NCI-H524 (cell line): ENCODE measurements at regions not wholly inside any gene's neighbourhood (a gene's known extent, or its start where the extent isn't known, plus 50 kb on each side); places are given as distances from the start of the nearest gene placed in this dataset.

Source experiments
- DNase-seq, 2 experiments: peaks; one replicate each; lab custom pipeline; 2025; lab: John Stamatoyannopoulos, UW

DNA sequence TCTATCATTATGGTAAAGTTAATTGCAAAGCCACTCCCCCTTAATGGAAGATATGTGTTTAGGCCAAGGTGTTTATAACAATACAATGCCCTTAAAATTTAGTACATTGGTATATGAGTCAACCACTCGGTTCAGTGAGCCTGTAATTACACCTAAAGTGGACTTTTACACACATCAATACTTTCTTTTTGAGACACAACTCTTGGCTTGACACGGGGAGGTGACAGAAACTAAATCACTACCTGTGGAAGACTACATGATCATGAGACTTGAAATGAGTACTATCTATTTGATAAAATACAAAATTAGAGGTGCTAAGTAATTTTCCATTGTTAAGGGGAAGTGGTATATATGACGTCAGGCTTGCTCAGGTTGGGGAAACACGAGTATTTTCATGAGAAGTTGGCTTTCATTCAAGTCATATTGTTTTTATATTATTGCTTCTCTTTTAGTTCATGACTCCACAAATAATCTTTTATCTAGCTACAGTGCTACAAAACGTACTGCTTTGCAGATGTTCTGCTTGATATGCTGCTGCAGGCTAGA, 918.3 kb downstream of the ARAP2 start:
- no peak for DNase-seq

DNA sequence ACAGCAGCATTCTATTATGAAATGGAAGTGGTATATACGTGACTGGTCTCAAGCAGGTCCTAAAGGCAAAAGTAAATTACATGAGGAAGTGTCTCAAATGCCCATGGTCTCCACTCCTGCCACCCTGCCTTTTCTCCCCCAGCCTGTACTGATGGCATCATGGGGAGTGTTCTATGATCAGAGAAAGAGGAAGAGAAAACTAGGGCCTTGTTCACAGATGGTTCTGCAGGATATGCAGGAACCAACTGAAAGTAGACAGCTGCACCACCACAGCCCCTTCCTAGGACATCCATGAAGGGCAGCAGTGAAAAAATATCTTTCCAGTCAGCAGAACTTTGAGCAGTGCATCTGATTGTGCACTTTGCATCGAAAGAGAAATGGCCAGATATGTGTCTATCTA, 901.5 kb downstream of the ARAP2 start:
- no peak for DNase-seq

DNA sequence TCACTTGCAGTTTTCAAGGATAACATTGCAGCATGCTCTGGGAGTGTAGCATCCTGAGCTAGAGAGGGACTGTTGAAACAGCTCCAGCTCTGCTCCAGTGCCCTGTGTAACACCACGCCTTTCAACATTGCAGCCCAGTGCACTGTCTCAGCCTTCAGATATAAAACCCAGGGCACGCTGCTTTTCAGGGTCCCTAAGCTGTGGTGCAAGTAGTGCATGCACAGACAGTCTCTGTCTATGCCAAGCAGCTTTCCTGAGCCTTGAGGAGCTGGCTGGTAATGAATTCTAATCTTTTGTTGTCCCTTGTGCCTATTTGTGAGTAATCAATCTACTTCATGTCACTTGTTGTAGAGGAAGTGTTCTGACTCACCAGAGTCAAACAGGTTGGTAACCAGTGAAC, 897.0 kb downstream of the ARAP2 start:
- DNase-seq: no peak

DNA sequence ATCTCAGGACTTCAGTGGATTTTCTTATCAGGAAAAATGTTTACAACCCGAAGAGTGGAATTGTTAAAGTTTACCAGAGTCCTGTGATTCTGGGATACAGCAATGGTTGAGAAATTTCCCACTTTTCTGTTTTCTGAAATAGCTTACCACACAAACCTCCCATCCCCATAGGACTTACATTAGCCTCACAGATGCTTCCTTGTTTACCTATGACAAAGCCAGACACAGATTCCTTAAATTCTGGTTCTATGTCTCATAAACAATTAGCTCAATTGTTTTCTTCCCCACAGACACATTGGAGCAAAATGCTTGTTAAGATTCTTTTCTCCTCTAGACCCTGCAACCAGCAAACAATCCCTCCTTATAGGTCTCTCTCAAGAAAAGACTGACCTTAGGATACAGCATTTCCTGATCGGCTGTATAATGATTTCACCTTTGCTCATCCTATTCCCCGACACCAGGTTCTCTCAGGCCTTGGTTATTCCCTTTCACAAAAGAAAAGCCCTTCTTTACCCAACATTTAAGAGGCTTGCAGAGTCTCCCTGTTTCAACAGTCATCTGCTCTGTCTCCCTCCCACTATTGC, 886.2 kb downstream of the ARAP2 start:
- peak in 1 of 2 experiments; percentile 32 for DNase-seq

DNA sequence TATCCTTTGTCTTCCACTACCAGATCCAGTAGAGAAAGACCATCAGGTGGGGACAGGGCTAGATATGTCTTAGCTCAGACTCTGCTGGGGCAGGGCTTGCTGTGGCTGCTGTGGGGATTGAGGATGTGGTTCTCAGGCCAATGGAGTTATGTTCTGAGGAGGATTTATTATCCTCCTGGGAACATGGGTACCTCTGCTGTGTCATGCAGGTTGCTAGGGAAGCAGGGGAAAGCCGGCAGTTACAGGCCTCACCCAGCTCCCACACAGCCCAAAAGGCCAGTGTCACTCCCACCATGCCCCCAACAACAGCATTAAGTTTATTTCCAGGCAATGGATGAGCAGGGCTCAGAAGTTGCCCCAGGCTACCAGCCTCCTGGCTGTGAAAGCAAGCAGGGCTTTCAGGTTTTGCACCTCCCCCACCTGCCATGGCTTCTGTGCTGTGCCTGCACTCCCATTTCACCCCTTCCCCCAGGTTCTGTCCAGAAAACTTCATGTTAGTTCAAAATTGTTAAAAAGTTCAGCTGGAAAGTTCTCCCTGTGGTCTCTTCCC, 879.9 kb downstream of the ARAP2 start:
- DNase-seq: no peak

DNA sequence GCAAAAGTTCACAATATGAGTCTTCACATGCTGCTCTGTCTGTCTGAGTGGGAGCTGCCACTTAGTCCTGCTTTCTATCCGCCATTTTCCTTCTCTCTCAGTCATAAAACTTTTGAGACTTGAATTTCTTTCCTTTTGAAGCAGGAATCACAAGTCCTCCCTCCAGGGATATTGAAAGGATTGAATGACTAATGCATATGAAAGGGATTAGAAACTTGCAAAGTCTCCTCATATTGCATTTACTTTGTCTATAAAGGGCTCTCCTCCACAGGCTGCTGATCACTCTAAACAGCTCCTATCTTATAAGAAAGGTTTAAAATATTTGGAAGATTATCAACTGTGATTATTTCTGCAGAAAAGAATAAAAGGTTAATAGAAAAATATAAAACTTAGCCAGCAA, 879.1 kb downstream of the ARAP2 start:
- DNase-seq: peak in 1 of 2 experiments; percentile 53

DNA sequence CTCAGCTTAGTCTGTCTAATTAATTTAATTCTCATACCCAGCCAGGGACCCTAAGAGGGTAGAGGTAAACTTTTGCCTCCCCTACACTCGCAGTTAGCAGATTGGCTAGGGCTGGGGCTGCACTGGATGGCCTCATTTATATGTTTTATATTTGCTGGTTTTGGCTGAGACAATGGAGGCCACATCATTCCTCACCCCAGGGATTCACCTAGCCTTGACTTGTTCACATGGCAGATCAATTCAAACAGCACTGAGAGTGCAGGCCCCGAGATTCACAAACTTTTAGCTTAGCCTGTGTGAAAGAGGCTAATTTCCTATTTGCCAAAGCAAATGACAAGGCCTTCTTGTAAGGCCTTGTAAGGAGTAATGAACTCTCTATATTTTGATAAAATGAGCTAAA, 844.4 kb downstream of the ARAP2 start:
- no peak for DNase-seq

DNA sequence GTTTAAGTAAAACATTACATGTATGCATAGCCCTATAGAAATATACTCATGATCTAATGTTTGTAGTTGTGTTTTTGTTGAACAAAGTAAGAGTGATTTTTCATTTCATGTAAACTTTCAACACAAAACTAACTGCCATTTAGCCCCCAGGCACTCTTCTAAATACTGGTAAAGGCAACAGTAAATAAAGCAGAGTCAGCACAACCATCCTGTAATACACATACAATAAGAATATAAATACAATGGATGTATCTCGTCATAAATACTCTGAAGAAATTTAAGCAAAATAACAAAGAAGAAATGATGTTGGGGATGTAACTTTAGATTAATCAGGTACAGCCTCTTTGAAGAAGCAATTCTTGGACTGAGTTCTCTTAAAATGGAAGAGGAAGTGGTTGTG, 821.2 kb downstream of the ARAP2 start:
- DNase-seq: no peak

DNA sequence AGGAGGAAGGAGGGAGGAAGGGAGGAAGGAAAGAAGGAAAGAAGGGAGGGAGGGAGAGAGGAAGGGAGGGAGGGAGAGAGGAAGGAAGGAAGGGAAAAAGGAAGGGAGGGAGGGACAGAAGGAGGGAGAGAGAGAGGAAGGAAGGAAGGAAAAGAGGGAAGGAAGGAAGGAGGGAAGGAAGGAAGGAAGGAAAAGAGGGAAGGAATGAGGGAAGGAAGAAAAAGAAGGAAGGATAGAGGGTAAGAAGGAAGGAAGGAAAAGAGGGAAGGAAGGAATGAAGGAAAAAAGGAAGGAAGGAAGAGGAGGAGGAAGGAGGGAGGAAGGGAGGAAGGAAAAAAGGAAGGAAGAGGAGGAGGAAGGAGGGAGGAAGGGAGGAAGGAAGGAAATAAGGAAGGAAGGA, 796.8 kb downstream of the ARAP2 start:
- DNase-seq: no peak

DNA sequence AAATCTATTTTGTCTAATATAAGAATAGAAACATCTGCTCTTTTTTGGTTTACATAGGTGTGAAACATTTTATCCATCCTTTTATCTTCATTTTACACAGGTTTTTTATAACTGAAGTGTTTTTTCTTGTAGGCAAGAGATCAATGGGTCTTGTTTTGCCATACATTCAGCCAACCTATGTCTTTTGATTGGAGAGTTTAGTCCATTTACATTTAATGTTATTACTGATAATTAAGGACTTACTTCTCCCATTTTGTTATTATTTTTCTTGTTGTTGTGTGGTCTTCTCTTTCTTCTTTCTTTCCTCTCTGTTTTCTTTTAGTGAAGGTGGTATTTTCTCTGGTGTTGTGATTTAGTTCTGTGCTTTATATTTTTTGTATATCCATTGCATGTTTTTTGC, 785.3 kb downstream of the ARAP2 start:
- DNase-seq: no peak

DNA sequence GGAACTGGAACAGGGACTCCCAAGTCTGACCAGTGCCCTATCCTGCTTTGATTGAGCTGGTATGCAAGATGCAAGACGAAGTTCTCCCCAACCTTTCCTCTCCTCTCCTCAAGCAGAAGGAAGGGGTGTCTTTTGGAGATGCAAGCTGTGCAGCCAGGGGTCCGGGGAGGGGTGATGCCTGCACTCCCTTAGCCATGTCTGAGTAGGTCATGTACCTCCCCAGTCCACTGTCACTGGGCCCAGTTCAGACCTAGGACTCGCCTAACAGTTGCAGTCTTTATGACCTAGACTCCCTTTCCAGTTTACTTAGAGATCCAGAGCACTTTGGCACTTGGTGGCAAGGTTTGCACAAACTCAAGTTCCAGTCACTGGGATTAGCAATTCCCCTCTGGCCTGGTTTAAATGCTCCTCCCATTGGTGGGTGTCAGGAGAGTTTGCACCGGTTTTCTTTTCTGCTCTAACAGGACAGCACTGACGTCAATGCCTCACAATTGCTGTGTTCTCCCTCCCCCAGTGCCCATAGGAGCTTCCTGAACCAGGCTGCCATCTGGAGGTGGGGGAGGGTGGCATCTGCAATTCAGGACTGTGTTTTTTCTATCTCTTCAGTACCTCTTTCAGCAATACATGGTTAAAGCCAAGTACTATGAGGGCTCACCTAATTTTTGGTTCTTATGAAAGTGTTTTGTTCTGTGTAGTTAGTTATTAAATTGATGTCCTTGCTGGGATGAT, 782.2 kb downstream of the ARAP2 start:
- peak; percentile 11 to 63 for DNase-seq

DNA sequence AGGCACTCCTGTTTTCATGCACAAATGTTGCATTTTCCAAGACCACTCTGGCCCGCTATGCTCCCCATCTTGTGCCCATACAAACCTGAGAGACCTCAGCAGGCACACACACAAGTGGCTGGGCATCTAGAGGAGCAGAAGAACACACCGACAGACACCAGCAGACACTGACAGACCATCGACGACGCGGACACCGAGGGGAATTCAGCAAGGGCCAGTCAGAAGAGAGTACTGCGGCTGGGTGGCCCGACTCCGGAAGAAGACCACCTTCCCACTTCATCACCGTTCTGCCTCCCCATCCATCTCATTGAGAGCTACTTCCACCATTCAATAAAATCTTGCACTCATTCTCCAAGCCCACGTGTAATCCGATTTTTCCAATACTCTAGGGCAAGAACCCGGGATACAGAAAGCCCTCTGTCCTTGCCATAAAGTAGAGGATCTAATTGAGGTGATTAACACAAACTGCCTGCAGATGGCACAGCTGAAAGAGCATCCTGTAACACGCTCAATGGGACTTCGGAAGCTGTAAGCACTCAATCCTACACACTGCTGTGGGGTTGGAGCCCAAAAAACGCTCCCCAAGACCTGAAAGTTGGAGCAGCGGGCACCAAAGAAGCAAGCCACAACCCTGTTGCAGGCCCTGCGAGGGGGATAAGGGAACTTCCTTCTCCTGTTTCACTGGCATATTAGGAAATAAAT, 780.9 kb downstream of the ARAP2 start:
- peak; percentile 5 to 63 for DNase-seq

DNA sequence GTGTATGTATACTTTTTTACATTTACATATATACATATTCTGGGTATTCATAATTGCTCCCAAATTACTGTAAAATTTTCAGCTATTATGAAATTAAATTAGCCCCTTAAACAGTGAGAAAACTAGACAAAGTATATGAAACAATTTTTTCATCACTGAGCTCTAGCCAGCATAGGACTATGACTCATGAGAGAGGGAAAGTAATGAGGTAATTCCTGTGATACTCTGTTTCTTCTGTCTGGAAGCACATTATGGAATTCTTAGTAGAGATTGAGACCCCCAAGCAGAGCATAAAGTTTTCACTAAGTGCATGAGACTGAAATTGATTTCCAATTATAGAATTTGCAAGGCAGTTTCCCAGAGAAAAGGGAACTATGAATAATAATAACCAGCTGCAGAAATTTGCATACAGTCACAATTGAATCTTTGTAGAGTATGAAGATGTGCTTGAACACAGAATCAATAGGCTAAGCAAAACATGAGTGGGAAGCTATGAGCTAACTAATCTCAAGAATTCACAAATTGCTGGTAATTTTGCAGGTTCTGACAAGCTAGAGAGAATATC, 779.3 kb downstream of the ARAP2 start:
- DNase-seq: no peak

DNA sequence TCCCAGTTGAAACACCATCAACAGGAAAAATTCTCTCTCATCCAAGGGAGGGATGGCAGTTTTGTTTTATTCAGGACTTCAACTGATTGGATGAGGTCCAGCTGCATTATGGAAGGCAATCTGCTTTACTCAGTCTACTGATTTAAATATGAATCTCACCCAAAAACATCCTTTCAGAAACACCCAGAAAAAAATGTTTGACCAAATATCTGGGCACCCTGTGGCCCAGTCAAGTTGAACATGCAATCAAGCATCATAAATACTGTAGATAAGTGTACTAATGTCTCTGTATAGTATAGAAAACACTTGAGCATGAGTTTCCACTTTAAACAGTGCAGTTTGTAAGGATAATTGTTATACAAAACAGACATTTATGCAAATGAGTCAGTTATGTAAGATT, 753.2 kb downstream of the ARAP2 start:
- DNase-seq: no peak

DNA sequence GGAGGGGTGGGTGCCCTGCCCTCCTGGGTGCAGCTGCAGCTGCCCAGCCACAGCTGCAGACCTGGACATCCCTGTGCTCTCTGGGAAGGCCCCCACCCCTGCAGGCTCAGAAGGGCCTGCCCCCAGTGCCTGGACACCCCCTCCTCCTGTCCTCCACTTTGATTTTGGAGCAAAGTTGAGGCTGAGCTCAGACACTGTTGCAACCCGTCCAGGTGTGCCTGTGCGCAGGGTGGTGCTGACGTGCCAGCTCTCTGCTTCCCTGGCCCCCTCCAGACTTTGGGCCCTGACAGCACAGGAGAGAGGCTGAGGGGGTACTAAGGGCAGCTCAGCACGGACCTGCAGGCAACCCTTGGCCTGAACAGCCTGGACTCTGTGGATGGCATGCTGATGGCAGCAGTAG, 750.3 kb downstream of the ARAP2 start:
- no peak for DNase-seq

DNA sequence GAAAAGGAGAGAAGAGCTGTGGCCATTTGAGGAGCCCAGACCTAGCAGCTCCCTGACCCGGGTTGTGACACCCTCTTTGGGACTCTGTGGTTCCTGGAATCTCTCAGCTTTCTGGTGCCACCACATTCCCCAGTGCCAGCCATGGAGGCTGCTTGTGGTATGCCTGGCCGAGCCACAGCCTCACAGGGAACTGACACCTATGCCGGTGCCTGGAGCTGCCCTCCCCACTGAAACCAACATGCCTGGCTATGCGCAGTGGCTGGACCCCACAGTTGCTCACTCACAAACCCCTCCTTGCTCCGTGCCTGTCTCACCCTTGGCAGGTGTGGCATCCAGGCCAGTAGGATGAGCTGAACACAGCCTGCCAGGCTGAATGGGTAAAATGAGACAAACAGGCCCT, 749.4 kb downstream of the ARAP2 start:
- DNase-seq: no peak

DNA sequence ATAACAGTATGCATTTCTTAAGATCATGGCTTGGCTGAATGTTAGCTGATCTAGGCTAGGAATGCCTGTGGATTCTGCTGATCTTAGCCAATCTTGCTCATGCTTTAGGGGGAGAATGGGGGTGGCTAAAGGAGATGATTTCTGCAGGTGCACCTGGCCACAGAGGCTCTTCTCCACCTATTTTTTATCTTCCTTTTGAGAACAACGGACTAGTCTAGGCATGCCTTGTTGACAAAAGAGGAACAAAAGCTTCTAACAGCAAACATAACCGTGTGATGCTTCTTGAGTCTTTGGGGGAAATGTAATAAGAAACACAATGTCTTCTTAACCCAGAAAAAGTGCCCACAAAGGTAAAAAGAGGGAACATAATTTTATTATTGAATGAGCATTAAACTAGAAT, 743.5 kb downstream of the ARAP2 start:
- DNase-seq: peak in 1 of 2 experiments; percentile 31

DNA sequence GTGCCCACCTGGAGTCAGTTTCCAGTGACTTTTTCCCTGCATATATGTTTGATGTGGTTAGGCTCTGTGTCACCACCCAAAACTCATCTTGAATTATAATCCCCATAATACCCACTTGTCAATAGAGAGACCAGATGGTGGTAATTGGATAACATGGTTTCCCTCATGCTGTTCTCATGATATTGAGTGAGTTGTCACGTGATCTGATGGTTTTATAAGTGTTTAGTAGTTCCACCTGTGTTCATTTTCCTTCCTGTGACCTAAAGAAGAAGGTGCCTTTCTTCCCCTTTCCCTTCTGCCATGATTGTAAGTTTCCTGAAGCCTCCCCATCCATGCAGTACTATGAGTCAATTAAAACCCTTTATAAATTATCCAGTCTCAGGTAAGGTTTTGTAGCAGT, 740.9 kb downstream of the ARAP2 start:
- DNase-seq: peak; percentile 92 to 99

DNA sequence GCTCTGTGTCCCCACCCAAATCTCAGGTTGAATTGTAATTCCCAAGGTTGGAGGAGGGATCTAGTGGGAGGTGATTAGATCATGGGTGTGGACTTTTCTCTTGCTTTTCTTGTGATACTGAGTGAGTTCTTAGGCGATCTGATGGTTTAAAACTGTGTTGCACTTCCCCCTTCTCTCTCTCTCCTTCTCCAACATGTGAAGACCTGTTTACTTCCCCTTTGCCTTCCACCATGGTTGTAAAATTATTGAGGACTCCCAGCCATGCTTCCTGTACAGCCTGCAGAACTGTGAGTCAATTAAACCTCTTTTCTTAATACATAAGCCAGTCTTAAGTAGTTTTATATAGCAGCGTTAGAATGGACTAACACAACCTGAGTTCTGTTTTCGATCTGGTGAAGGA, 738.2 kb downstream of the ARAP2 start:
- no peak for DNase-seq

DNA sequence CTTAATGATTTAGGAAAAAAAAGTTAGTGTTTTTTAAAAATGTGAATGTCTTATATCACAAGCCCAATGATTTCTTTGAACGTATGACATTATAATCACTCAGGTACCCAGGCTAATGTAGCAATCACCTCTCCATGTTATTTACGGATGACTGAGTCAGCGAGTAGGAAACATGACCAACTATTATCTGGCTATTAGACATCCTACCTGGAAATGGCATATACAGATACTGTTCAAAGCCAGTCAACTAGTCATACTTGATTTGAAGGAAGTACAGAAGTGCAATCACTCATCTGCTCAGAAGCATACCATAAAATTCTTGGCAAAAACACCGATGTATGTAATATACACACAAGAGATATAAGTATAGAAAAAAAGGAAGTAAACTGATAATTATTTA, 732.5 kb downstream of the ARAP2 start:
- no peak for DNase-seq

DNA sequence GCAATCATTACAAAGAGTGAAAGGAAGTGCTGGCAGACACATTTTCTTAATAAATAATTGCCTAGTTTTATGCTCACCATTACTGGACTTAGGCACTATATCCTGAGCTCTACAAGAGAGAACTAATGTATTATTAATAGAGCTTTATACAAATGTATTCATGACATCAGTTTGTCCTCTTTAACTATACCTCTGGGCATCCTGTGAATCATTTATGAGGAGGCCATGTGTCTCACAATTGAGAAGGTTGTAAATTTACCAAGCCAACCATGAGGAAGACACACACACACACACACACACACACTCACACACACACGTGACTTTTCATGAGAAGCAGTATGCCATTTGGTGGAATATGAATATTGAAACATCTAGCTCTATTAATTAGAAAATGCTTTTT, 728.2 kb downstream of the ARAP2 start:
- DNase-seq: no peak

DNA sequence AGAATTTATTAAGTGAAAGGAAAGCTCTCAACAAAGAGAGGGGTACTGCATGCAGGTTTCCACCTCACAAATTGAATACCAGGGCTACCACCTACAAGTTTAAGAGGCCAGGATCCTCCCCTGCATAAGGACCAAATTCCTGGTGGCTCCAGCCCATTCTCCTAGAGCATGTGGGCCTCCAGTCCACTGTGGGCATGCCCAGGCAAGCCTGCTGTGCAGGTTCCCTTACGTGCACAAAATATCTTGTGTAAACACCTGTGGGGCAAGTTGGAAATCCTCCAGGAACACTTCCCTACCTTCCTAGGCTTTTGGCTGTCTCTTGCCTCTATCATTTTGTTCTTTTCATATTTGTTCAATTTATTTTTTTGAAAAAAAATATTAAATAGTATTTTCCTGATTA, 724.3 kb downstream of the ARAP2 start:
- no peak for DNase-seq

DNA sequence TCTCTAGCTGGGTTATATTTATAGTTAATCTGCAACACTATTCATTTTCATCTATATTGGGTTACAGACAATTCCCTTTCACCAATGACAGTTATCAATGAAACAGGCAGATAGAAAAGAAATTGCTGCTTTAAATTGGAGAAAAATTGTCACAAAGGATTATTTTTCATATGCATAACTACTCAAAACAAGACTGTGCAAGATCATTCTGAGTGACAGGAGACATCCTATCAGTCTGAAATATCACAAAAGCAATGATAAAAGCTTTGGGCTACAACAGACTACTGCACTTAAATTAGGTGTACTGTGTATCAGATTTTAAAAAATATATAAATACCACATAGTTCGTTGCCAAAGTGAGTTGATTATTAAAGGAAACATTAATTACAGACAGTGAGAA, 722.6 kb downstream of the ARAP2 start:
- no peak for DNase-seq
